GM18519 (cell line): ENCODE measurements at regions not wholly inside any gene's neighbourhood (a gene's known extent, or its start where the extent isn't known, plus 50 kb on each side); places are given as distances from the start of the nearest gene placed in this dataset.
"Not testable (repeated sequence)": the region's sequence is repeated elsewhere in the genome, so short reads cannot be mapped to it uniquely, and the experiment has no call there.

ENCODE experiments used
- ATAC-seq: cut with Tn5 transposase; IDR thresholded peaks from one replicate; pipeline ENCODE4 v1.9.1; 2021; ENCODE audit warnings: mild to moderate bottlenecking, moderate library complexity; ENCODE audit not compliant: unreplicated experiment, low FRiP score

GRCh38 chr18:78857314-78858150, 122.1 kb upstream of the SALL3 start:
- ATAC-seq = no peak

GRCh38 chr18:78859686-78860085, 119.9 kb upstream of the SALL3 start:
- no peak for ATAC-seq

- no peak for ATAC-seq
These were observed 119.5 kb upstream of the SALL3 start for GRCh38 chr18:78860117-78860516.

GRCh38 chr18:78861116-78861515, 118.5 kb upstream of the SALL3 start:
- ATAC-seq = no peak

GRCh38 chr18:78861706-78862105, 117.9 kb upstream of the SALL3 start:
- no peak for ATAC-seq

GRCh38 chr18:78862395-78862794, 117.2 kb upstream of the SALL3 start:
- no peak for ATAC-seq

GRCh38 chr18:78865056-78865598, 114.5 kb upstream of the SALL3 start:
- ATAC-seq = no peak

- no peak for ATAC-seq
These were observed 113.8 kb upstream of the SALL3 start for GRCh38 chr18:78865771-78866310.

GRCh38 chr18:78867131-78867530, 112.5 kb upstream of the SALL3 start:
- no peak for ATAC-seq

- ATAC-seq = no peak
These were observed 111.0 kb upstream of the SALL3 start for GRCh38 chr18:78868330-78869316.

GRCh38 chr18:78871618-78872017, 108.0 kb upstream of the SALL3 start:
- no peak for ATAC-seq

GRCh38 chr18:78873926-78874500, 105.6 kb upstream of the SALL3 start:
- no peak for ATAC-seq

GRCh38 chr18:78875016-78875777, 104.4 kb upstream of the SALL3 start:
- ATAC-seq = no peak

- ATAC-seq = no peak
These were observed 103.6 kb upstream of the SALL3 start for GRCh38 chr18:78875778-78876650.

GRCh38 chr18:78876868-78877267, 102.8 kb upstream of the SALL3 start:
- no peak for ATAC-seq

GRCh38 chr18:78878335-78878734, 101.3 kb upstream of the SALL3 start:
- ATAC-seq = no peak

GRCh38 chr18:78879072-78879883, 100.3 kb upstream of the SALL3 start:
- not testable (repeated sequence) for ATAC-seq

GRCh38 chr18:78882585-78882984, 97.0 kb upstream of the SALL3 start:
- ATAC-seq = no peak
